ENCODE measurements at regions not wholly inside any gene's neighbourhood (a gene's known extent, or its start where the extent isn't known, plus 50 kb on each side); places are given as distances from the start of the nearest gene placed in this dataset.

GRCh38 chr4:38610966-38611431 is 53.0 kb upstream of the KLF3 start:
- H3K36me3 ChIP-seq (replicated peaks in 1 of 2; ENCODE audit: control extremely low read depth in 1 of 2, control insufficient read depth in 1 of 2, extremely low read depth in 1 of 2, insufficient read depth in 2 of 2, low read length in 1 of 2) = no peaks in the 10 kb centered on the region
- no peaks in the 10 kb centered on the region for H4K20me1 ChIP-seq (ENCODE audit: control insufficient read depth, insufficient read depth, low read length, poor library complexity, severe bottlenecking)
- H3K27me3 ChIP-seq (replicated peaks in 1 of 4; ENCODE audit: control extremely low read depth in 1 of 4, control insufficient read depth in 3 of 4, insufficient read depth in 4 of 4, low read length in 3 of 4) = no peaks in the 10 kb centered on the region
- no peaks in the 10 kb centered on the region for H3K79me2 ChIP-seq (ENCODE audit: control insufficient read depth, insufficient read depth, low read length)
- H3K9ac ChIP-seq (ENCODE audit: low read length) = no peak overlapping the region
- DNase-seq = no peak
- ChIA-PET CTCF (no interaction called here), POLR2A (no interaction called here)
- Mint-ChIP-seq H3K9me3 (ENCODE audit: insufficient read depth) (no peaks in the 10 kb centered on the region), H3K27ac (no peak overlapping the region), H3K4me1 (peaks cover 4% of the 10 kb centered on the region), H3K4me3 (no peak overlapping the region), H3K27me3 (no peaks in the 10 kb centered on the region)
- H3K27ac ChIP-seq (ENCODE audit: low read length in 2 of 2) = no peak overlapping the region
- no peak for ATAC-seq (ENCODE audit: low read depth)
- H3K9me3 ChIP-seq (ENCODE audit: control extremely low read depth in 1 of 3, control insufficient read depth in 2 of 3, insufficient read depth in 1 of 3, low read length in 2 of 3) = no peaks in the 10 kb centered on the region
- WGBS (ENCODE audit: insufficient coverage) = 85% methylated on average over 5 of the region's 8 CpGs
- no peak overlapping the region for H3K4me2 ChIP-seq (replicated peaks; ENCODE audit: low read depth, low read length, poor library complexity, severe bottlenecking)
- H2AFZ ChIP-seq (ENCODE audit: insufficient read depth, low read depth, low read length, poor library complexity, severe bottlenecking) = no peak overlapping the region
- no peak for TF ChIP-seq CTCF (IDR thresholded peaks at IDR 0.05)
- TF ChIP-seq EZH2 (IDR thresholded peaks at IDR 0.05; ENCODE audit: borderline replicate concordance, insufficient read depth, low read depth, low read length, poor library complexity, severe bottlenecking) = no peak
- no peak overlapping the region for H3K4me3 ChIP-seq (ENCODE audit: control extremely low read depth in 1 of 5, extremely low read depth in 1 of 5, insufficient read depth in 1 of 5, low read depth in 2 of 5, low read length in 4 of 5)
- peaks cover 0 to 7% of the 10 kb centered on the region in 2 donors for H3K4me1 ChIP-seq (ENCODE audit: control insufficient read depth in 2 of 2, insufficient read depth in 2 of 2, low read length in 2 of 2)
- intact Hi-C loops (cut with micrococcal nuclease) = no loop called here

GRCh38 chr4:38611676-38612075 is 52.3 kb upstream of the KLF3 start:
- no peaks in the 10 kb centered on the region for H3K27me3 ChIP-seq (replicated peaks in 1 of 4; ENCODE audit: control extremely low read depth in 1 of 4, control insufficient read depth in 3 of 4, insufficient read depth in 4 of 4, low read length in 3 of 4)
- Mint-ChIP-seq H3K9me3 (ENCODE audit: insufficient read depth) (no peaks in the 10 kb centered on the region), H3K4me1 (peaks cover 4% of the 10 kb centered on the region), H3K27me3 (no peaks in the 10 kb centered on the region), H3K27ac (no peak overlapping the region), H3K4me3 (no peak overlapping the region)
- no CpG with 5 or more reads among the region's 3 CpGs for WGBS (ENCODE audit: insufficient coverage)
- peaks cover 0 to 7% of the 10 kb centered on the region in 2 donors for H3K4me1 ChIP-seq (ENCODE audit: control insufficient read depth in 2 of 2, insufficient read depth in 2 of 2, low read length in 2 of 2)
- H3K79me2 ChIP-seq (ENCODE audit: control insufficient read depth, insufficient read depth, low read length) = no peaks in the 10 kb centered on the region
- DNase-seq (no peak), ATAC-seq (ENCODE audit: low read depth) (no peak)
- no peak overlapping the region for H3K27ac ChIP-seq (ENCODE audit: low read length in 2 of 2)
- no peaks in the 10 kb centered on the region for H4K20me1 ChIP-seq (ENCODE audit: control insufficient read depth, insufficient read depth, low read length, poor library complexity, severe bottlenecking)
- TF ChIP-seq CTCF (IDR thresholded peaks at IDR 0.05) (no peak), EZH2 (IDR thresholded peaks at IDR 0.05; ENCODE audit: borderline replicate concordance, insufficient read depth, low read depth, low read length, poor library complexity, severe bottlenecking) (no peak)
- intact Hi-C loops (cut with micrococcal nuclease) = no loop called here
- no peak overlapping the region for H3K4me2 ChIP-seq (replicated peaks; ENCODE audit: low read depth, low read length, poor library complexity, severe bottlenecking)
- no peaks in the 10 kb centered on the region for H3K9me3 ChIP-seq (ENCODE audit: control extremely low read depth in 1 of 3, control insufficient read depth in 2 of 3, insufficient read depth in 1 of 3, low read length in 2 of 3)
- H3K9ac ChIP-seq (ENCODE audit: low read length) = no peak overlapping the region
- no peak overlapping the region for H3K4me3 ChIP-seq (ENCODE audit: control extremely low read depth in 1 of 5, extremely low read depth in 1 of 5, insufficient read depth in 1 of 5, low read depth in 2 of 5, low read length in 4 of 5)
- H2AFZ ChIP-seq (ENCODE audit: insufficient read depth, low read depth, low read length, poor library complexity, severe bottlenecking) = no peak overlapping the region
- POLR2A ChIA-PET = no interaction called here
- CTCF ChIA-PET = no interaction called here
- no peaks in the 10 kb centered on the region for H3K36me3 ChIP-seq (replicated peaks in 1 of 2; ENCODE audit: control extremely low read depth in 1 of 2, control insufficient read depth in 1 of 2, extremely low read depth in 1 of 2, insufficient read depth in 2 of 2, low read length in 1 of 2)

All from B cell (primary cell).